Smooth muscle cell of the brain vasculature (primary cell): ENCODE measurements at regions not wholly inside any gene's neighbourhood (a gene's known extent, or its start where the extent isn't known, plus 50 kb on each side); places are given as distances from the start of the nearest gene placed in this dataset.
"Not testable (repeated sequence)": the region's sequence is repeated elsewhere in the genome, so short reads cannot be mapped to it uniquely, and the experiment has no call there.

Experiments used
- DNase-seq: peaks from one replicate; pipeline ENCODE4 v3.0.0-alpha.2; 2012; ENCODE audit warnings: low read depth, low spot score

- DNase-seq = no peak
Measured at GRCh38 chr11:92425127-92425526, 200.5 kb downstream of the FAT3 start.

DNA sequence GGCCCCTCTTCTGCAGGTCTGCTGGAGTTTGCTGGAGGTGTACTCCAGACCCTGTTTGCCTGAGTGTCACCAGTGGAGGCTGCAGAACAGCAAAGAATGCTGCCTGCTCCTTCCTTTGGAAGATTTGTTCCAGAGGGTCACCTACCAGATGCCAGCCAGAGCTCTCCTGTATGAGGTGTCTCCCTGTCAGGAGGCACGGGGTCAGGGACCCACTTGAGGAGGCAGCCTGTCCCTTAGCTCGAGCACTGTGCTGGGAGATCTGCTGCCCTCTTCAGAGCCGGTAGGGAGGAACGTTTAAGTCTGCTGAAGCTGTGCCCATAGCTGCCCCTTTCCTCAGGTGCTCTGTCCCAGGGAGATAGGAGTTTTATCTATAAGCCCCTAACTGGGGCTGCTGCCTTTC is 207.9 kb downstream of the FAT3 start:
- no peak for DNase-seq

GRCh38 chr11:92436034-92436920 is 211.7 kb downstream of the FAT3 start:
- no peak for DNase-seq

DNA sequence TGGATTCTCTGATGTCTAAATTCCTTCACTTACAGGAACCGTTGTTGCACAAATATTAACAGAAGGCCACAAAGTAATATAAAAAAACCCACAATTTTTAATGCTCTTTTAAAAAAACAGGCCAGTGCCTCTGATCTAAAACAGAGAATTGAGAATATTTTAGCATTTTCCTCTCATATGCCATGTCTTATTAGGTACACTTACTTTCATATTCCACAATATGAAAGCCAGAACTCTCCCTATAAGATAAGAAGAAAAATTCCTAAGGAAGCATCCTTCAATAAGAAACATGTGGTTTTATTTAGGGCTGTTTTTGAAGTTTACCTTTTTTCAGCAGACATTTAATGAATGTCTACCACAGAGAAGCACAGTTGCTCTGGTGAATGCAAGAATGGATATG is 214.5 kb downstream of the FAT3 start:
- DNase-seq = no peak

DNA sequence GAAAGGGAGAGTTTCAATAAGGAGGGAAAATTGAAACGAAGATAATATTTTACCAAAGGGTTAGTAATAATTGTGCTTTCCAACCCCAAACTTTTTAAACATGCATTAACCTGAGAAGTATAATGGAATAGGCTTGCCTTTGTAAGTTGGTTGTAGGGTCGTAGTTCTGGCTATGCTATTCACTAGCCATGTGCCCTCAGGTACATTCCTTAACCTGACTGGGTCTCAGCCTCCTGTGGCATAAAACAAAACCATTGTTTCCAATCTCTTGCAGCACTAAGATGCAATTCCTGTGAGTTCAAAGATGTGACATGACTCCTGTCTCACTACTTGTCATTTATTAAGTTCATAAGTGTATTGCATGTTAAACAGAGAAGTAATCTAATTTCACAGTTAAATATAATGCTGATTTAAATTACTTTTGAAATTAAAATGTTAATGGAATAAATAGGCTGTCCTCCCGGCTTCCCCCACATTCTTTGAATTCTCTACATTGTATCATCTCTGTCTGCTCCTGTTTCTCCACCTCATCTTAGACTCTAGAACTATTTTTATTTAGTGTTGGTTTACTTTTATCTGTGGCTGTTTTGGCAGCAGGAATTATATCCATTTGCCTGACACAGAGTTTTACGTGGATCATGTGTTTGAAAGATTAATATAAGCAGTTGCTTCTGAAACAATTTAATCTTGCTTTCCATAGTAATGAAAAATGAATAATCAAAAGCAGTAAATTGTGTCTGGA is 216.3 kb downstream of the FAT3 start:
- no peak for DNase-seq

DNA sequence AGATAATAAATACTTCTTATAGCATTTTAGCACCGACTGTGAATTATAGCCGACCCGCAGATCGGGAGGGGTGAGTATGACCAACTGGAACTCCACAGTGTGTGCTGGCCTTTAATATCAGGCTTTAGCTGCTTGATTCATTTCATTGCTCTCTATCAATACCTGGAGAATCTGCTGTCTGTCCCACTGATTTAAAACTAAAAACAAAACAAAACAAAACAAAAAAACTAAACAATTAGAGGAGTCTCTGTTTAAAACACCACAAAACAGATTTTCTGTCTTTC is 216.8 kb downstream of the FAT3 start:
- no peak for DNase-seq

DNA sequence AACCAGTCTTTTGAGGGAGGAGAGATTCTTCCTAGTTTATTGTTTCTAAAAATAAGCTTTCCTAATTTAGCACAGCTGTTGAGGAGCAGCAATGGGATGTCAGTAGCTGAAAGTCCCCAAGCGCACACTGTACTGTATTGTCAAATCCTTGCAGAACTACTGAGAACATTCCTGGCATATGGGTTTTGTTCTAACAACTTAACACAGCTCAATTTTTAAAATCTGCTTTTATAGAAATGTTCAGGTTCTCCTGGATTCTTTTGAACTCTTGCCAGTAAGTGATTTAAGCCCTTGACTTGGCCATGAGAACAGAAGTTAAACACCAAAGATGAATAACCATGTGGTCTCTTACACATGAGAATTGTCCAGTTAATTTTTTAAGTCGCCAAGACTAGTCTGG is 218.6 kb downstream of the FAT3 start:
- no peak for DNase-seq

DNA sequence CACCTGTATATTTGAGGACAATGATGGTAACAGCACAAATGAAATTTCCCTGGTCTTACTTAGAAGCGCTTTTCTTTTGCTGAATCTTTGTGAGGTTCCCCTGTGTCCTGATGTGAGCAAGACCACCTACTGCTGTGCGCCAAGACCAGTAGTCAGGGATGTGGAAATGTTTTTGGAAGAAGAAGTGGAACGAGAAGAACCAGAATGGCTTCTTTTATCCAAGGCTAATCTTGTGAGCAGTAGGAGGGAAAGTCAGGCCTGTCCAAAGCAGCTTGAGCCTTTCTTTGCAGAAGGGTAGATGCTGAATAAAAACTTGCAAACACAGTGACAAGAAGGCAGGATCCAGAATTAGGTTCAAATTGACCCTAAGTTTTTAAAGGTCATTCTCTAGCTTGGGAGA is 223.0 kb downstream of the FAT3 start:
- DNase-seq = no peak

DNA sequence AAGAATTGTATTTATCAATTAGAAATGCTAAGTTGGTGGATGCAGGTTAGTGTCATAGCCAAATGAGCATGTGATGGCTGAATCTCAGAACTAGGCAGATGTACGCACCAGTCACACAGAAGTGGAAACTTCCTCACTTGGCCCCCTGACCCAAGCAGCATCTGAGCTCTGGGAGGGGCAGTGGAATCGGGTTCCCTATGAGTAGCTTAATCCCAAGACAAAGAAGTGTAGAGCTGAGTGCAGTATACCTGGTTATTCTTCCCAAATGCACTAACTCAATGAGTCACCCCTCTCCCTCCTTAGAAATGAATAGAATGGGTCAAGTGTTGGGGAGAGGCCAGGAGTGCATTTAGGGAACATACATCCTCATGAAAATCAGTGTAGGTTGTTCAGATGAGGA is 224.6 kb downstream of the FAT3 start:
- no peak for DNase-seq

GRCh38 chr11:92449780-92450179 is 225.2 kb downstream of the FAT3 start:
- no peak for DNase-seq

DNA sequence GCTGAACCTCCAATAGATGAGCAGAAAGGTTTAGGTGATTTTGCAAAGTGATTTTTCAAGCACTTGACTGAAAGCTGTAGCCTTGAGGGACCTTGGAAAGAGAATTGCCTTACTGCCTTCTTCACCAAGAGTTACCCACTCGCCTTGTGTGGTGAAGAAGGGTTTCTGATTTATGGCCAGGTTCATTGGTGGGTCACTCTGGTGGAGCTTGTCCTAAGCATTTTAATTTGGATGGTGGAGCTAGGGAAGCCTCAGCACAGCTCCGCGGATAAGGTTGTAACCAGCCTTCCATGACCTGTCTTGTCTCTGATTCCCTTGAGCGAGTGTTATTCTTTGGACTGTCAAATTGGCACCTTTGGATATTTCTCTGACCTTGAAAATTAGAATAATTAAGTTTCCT is 226.4 kb downstream of the FAT3 start:
- DNase-seq = no peak

DNA sequence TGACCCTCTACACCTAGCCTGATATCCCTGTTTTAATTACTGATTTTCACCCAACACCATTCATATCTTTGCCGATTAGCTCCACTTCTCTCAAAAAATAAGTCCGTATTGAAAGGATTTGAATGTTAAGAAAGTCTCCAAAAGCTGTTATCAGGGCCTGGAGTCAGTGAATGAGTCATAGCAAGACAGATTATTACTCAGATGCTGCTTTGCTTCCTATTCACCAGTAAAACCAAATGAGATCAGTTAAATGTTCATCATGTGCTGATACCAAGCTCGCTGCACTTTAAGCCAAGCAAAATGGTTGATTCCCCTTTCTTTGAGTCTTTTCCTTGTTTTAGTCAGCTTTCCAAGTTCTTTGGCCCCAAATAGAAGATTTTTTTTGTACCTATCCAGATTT is 228.4 kb downstream of the FAT3 start:
- no peak for DNase-seq

DNA sequence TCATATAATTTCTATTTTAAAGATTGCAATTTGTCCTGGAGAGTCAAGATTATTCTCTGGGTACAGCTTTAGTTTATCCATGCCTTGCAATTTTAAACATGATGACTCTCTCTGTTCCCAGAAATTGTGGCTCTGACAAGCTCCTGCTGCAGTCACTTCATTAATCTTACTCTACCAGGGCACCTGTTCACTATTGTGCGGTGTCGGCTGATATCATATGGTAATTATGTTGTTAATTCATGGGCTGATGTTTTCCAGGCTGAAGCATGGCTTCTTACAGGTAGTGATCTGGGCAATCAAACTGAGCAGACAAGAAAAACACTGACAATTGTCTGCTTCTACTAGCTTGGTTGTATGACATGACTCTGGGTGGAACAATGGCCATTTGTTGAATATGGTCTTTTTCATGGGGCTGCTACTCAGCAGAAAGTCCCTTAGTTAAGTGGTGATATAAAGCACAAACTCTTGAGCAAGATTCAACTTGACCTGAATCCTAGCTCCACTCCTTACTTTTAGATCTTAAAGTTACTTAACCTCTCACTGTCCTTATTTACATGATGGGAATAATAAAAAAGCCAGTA is 230.7 kb downstream of the FAT3 start:
- DNase-seq = no peak

DNA sequence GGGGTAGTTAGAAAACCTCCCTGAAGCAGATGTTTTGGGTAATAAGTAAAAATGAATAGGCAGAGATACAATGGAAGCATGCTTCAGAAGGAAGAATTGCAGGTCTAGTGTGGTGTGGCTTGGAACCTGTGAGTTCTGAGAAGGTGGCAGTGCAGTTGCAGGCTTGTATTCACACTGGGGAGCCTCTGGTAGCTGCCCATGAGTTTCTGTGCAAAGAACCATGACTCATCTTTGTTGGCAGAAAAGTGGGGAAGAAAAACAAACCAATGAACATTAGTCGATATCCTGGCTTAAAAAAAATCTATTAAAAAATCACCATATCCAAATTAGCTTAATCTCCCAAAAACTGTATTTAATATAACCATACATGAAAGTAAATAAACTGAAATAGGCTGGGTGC is 232.6 kb downstream of the FAT3 start:
- no peak for DNase-seq

GRCh38 chr11:92458486-92458885 is 233.9 kb downstream of the FAT3 start:
- DNase-seq = no peak

DNA sequence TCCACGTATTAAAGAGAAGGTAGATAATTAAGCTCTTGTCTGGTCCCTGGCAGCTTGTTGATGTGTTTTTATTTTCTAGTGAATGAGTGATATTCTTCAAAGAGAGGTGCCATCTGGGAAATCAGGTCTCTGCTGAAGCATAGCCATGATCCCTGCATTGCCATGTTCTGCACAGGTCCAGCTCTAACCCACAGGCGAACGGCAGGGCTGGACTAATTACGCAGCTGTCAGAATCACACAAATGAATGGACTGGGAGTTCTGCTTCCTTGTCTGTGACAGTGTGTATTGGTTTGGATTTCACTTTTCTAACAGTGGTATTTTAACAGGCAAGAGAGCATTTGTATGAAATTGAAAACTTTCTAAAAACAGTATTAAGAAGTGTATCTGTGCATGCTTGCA is 235.6 kb downstream of the FAT3 start:
- DNase-seq = no peak

GRCh38 chr11:92461447-92461846 is 236.8 kb downstream of the FAT3 start:
- DNase-seq = no peak

DNA sequence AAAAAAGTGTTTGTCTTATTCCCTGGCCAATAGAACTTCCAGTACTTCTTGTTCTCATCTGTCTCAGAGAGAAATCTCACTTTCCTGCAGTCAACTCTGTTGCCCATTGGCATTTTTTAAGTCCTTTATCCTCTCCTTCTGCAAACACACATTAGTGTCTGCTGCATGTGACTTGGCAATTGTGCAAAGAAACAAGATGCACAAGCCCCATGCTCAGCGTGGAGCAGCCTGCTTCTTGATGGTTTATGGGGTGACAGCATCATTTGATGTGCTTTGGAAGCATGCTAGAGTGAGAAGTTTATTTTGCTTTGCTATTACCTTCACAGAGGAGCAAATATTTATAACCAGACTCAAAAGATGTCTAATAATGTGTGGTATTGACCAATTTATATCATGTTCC is 238.2 kb downstream of the FAT3 start:
- no peak for DNase-seq

DNA sequence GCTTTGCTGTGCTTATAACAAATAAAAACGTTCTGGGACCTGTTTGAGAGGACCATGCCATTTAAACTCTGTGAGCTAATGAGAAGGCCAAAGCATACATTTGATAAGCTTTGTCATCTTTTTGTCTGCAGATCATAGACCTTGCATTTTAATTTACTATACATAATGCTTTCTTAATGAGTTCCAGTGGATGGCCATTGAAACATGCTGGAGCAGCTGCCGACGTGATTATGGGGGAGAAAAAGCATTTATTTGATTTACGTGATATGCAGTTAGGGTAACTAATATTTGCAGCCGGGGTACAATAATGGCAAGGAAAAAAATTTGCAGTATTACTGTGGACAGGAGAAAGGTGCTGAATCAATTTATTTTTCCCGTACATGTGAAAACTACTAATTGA is 240.2 kb downstream of the FAT3 start:
- DNase-seq = no peak

DNA sequence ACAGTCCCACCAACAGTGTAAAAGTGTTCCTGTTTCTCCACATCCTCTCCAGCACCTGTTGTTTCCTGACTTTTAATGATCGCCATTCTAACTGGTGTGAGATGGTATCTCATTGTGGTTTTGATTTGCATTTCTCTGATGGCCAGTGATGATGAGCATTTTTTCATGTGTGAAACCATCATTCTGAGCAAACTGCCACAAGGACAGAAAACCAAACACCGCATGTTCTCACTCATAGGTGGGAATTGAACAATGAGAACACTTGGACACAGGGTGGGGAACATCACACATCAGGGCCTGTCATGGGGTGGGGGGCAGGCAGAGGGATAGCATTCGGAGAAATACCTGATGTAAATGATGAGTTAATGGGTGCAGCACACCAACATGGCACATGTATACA is 240.8 kb downstream of the FAT3 start:
- not testable (repeated sequence) for DNase-seq

- no peak for DNase-seq
Measured at GRCh38 chr11:92473736-92474135, 249.1 kb downstream of the FAT3 start.

- no peak for DNase-seq
Measured at GRCh38 chr11:92475316-92475715, 250.7 kb downstream of the FAT3 start.

GRCh38 chr11:92475819-92476218 is 251.2 kb downstream of the FAT3 start:
- DNase-seq = no peak
